ENCODE measurements at regions not wholly inside any gene's neighbourhood (a gene's known extent, or its start where the extent isn't known, plus 50 kb on each side); places are given as distances from the start of the nearest gene placed in this dataset.

DNA sequence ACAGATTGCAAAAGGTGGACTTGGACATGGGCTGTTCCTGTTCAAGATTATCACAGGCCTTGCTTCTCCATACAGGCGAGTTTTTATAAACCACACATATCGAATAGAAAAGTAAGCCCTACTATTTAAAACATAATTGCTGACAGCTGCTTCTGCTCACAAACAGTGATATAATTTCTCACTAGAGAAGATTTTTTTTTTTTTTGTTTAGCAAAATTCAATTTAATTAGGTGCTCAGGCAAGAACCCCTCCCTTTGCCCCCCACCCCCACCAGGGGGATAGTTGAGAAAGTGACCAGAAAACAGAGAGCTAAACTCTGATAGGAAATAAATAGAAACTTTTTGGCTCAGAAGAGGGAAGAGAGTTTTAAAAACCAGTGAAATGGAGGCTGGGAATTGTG, 132.8 kb upstream of the CRY1 start:
- no peak for DNase-seq

DNA sequence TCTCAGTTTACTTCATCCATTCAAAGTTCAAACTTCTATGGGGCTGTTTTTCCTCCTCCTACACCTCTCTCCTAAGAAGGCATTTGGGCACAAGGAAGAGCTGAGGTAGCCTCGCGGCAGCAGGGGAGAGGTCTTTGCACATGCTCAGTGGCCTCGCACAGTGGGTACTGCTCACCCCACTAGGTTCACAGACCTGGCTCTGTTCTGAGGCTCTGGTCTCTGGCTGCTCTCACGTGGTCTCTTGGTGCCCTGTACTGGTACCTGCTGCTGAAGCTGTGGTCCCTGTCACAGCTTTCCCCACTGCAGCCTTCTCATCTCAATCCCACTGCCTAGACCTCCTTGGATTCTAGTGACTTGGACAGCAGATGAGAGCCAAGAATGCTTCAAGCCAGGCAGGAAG, 134.7 kb upstream of the CRY1 start:
- no peak for DNase-seq

DNA sequence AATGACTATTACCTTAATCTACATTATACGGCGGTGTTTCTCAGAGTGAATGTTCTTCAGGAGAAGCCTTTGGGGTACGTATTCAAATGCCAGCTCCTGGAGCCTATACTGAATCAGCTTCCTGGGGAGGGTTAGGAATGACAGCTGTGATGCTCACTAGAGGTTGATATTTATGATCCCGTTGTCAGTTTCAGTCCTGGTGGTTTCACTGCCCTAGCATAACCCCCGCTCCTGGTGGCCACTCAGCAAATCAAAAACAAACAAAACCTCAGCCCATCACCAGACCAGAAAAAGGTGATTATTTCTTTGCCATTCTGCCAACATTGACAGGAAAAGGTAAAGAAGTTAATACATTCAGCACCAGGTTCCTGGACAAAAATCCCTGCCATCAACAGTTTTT, 136.5 kb upstream of the CRY1 start:
- DNase-seq, result no peak

DNA sequence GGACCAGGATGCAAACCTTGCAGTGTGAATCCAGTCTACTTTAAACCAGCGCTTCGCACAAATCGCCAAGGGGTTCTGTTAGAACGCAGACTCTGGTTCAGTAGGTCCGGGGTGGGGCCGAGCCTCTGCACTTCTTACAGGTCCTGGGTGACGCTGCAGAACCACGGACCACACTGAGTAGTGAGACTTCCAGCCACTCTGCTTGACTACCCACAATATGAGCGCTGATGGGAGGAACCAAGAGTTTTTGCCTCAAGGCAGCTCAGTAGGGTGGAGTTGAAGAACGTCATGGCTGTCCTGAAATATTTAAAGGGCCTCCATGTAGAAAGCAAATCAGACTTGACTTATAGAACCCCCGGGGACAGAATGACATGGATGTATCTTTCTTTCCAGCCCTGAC, 138.0 kb upstream of the CRY1 start:
- no peak for DNase-seq

DNA sequence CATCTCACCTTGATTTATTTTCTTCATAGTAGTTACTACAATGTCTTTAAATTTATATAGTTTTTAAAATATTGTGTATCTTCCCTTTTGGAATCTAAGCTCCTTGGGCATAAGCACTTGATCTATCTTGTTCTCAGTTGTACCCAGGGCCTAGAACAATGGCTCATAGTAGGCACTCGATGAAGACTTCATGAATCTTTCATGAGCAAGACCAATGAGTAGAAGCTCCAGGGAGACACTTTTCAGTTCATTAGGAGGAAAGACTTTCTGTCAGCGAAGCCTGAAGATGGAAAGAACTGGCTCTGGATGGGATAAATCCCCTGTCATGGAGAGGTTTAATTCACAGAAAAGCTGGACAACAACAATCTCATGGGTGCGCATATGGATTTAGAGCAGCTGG, 140.2 kb upstream of the CRY1 start:
- DNase-seq, result no peak

DNA sequence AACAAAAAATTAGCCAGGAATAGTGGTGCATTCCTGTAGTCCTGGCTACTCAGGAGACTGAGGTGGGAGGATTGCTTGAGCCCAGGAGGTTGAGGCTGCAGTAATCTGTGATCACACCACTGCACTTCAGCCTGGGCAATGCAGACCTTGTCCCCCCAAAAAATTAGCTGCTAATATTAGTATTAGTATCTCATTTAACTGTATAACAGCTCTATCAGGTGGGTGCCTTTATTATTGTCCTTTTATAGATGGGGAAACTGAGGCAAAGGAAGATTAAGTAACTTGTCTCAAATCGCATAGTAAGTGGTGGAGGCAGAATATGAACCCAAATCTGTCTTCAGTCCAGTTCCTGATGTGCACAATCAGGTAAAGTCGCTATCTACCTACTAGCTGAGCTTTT, 142.3 kb upstream of the CRY1 start:
- DNase-seq, result no peak

DNA sequence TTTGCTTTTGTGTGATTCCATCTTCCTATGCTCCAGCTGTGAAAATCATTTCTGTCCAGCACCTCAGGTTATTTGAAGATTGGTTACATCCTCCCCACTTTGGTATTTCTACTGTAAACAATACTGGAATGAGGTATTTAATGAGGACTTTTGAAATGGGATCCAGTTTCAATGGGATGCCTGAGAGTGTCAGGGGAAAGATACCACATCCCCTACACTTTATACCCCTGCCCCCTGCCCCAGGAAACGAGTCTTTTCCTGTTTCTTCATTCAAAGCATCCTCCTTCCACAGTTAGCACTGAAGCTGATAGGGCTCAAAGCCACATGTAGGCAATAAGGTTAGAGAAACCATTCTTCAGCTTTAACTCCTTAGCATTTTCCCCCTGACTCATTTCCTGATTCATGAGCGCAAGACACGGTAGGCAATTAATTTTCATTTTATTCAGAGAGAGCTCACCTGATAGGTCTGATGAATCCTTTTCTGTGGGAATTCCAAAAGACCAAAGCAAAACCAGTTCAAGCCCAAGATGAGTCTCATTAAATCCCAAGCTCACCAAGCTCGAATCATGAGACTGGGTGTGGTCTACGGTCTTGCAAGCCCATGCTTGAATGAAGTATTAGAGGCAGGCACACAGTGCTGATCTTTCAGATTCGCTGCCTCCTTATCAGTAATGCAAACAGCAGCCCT, 143.6 kb upstream of the CRY1 start:
- no peak for DNase-seq

DNA sequence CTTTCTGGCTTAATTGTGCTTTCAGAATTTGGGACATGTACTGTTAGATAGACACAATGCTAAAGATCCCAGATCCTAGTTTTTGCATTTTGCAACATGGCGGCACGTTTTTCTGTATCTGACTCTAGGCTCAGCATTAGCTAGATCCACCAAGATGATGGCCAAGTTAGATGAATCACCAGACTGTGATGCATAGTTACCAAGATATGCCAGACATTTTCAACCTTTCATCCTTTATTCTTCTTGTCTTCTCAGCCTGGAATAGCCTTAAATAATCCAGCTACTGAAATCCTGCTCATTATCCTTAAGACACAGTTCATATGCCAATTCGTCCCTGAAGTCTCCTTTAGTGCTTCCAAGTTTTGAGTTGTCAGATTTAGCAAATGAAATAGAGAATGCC, 144.9 kb upstream of the CRY1 start:
- DNase-seq, result no peak

DNA sequence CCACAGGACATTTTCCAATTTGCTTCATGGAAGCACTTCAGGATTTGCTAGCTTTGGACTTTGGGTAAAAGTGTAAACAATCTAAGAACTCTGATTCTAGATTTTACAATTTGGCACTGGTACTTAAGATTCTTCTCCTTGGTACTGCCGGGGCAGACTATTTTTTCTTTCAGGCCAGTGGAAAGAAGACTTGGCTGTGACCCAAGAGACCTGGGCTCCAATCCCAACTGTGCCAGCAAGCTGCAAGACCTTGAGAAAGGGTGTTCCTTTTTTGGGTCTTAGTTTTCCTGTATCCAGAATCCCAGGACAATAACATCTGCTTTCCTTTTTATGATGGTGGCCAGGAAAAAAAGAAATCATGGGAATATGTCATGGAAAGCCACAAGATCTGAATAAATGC, 148.1 kb upstream of the CRY1 start:
- DNase-seq, result no peak

DNA sequence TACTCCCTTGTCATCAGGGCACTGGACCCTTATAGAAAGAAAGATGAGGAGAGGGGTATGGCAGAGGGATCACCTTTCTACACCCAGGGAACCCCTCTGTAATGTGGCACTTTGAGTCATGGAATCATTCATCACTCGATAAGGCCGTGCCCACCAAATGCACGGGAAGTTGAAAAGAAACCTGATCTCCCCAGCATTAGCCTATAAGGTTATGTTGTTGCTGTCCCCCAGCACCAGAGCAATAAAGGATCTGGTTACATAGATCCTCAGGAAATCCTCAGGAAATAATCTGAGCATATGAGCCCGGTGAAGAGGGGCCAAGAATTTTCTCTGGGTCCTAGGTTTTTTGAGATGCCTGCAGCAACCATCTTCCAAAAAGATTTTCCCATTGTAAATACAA, 148.8 kb upstream of the CRY1 start:
- DNase-seq, result no peak

DNA sequence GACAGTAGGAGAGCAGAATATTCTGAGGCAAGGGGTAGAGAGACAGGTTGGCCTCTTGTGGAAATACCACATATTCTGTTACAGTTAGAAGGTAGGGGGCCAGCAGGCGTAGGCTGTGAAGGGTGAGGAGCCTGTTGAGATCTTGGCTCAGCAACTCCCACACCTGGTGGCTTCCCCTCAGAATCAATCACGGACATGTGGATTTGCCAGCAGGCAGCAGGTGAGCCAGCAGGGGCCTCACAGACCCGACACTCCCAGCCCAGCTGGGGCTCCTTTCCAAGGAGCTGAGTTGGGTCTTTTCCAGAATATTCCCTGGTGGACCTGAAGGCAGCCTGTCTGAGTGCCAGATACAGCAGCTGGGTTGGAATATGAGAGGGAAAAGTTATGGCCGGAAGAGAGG, 150.0 kb upstream of the CRY1 start:
- no peak for DNase-seq

DNA sequence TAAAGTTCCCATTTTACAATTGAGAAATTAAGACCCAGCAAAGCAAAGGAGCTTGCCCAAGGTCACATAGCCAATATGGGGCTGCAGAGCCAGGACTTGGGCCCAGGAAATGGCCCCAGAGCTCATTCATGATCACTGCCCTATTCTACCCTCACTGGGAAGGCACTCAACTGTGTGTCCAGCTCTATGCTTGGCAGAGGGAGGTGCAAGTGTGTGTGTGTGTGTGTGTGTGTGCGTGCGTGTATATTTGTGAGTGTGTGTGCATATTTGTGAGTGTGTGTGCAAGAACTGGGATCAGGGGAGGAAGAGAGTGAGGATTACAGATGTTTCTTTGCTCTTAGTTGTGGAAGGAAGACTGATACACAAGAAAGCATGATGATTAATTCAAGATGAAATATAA, 151.2 kb upstream of the CRY1 start:
- no peak for DNase-seq

DNA sequence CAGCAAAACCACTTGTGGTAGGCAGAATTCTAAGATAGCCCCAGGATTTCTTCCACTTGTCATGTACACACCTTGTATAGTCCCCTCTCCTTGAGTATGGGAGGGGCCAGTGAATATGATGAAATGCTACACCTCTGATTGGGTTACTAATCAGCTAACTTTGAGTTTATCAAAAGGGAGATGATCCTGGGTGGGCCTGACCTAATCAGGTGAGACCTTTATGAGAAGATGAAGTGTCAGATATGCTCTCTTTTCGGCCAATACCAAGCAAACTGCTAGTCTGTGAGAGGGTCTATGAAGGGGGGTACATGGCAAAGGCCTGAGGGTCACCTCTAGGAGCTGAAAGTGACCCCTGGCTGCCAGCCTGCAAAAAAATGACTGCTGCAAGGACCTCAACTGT, 154.3 kb upstream of the CRY1 start:
- DNase-seq, result no peak

DNA sequence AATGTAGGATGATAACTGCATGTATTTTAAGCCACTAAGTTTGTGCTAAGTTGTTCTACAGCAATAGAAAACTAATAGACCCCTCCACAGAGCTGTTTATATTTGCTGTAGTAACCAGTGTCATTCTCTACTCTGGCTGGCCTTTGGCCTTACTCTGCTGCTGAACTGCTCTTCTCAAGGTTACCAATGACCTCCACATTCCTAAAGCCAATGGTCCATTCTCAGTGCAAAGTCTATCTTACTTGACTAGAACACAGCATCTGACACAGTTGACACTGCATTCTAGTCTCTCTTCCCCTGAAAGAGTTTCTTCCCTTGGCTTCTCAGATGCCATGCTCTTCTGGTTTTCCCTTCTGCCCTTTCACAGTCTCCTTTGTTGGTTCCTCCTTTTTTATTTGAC, 154.8 kb upstream of the CRY1 start:
- no peak for DNase-seq

DNA sequence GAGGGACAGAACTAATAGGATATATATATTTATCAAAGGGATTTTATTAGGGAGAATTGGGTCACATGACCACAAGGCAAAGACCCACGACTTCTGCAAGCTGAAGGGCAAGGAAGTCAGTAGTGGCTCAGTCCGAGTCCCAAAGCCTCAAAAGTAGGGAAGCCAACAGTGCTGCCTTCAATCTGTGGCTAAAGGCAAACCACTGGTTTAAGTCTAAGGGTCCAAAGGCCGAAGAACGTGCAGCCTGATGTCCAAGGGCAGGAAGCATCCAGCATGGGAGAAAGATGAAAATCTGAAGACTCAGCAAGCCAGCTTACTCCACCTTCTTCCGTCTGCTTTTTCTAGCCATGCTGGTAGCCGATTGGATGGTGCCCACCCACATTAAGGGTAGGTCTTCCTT, 157.9 kb upstream of the CRY1 start:
- no peak for DNase-seq

DNA sequence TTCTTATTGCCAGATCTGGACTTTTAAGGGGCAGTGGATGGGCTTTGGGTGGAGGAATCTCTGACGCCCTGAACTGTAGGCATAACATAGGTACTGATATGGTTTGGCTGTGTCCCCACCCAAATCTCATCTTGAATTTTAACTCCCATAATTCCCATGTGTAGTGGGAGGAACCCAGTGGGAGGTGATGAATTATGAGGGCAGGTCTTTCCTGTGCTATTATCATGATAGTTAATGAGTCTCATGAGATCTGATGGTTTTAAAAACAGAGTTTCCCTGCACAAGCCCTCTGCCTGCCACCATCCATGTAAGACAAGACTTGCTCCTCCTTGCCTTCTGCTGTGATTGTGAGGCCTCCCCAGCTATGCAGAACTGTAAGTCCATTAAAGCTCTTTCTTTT, 160.0 kb upstream of the CRY1 start:
- DNase-seq, result no peak

DNA sequence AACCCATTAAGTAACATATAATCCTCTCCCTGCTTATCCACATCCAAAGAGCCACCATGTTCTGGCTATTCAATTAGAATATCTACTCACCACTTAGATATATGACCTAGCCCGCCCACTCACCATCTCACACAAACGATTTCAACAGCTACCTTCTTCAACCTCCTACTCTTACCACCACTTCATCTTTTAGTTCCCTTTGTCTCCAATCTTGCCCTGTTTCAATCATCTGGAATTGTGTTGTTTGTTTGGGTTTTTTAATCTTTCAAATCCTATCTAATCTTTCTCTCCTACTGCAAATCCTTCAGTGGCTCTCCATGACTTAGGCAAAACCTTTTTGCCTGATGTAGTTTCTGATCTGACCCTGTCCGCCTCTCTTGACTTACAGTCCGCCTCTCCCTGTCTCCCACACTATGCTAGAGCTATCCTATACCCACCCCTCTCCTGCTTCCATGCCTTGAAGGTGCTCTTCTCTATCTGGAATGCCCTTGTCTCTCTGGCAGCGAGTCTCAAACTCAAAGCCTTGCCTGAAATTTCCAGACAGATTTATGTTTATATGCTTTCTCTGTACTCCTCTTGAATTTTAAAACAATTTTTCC, 161.0 kb upstream of the CRY1 start:
- DNase-seq, result no peak

DNA sequence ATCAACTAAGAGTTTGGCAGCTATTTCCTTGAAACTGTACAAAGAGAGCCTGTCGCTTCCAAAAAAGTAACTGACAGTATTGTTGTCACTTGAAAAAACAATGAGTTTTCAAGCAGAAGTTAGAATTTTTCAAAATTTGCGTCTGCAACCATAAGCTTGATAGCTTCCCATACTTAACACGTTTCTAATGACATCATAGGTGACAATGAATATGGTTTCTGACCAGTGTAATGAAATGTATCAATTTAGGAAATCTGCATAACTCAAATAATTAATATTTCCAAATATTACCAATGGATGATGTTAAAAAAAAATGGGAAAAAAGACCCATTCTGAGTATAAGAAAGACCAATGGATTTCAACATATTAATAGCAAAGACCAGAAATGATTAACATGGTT, 165.4 kb upstream of the CRY1 start:
- DNase-seq, result no peak

DNA sequence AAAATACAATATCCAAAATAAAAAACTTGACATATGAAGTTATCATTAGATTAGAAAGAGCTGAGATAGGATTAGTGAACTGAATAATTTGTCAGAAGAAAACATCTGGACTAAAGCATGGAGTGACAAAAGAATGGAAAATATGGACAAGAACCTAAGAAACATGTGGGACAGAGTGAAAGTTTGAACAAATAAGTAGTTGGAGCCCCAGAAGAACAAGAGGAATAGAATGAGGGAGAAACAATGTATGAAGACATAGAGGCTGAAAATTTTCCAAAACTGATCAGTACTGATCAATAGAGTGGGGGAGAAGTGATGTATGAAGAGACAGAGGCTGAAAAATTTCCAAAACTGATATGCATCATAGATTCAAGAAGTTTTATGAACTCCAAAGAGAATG, 170.6 kb upstream of the CRY1 start:
- DNase-seq, result no peak

DNA sequence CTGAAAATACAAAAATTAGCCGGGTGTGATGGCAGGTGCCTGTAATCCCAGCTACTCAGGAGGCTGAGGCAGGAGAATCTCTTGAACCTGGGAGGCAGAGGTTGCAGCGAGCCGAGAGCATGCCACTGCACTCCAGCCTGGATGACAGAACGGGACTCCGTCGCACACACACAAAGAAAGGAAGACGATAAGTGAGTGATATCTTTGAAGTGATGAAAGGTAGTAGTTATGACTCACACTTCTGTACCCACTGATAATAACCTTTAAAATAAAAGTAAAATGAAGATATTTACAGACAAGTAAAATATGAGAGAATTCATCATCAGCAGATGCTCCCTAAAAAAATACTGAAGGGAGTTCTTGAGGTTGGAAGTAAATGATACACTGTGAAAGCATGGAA, 171.3 kb upstream of the CRY1 start:
- no peak for DNase-seq

DNA sequence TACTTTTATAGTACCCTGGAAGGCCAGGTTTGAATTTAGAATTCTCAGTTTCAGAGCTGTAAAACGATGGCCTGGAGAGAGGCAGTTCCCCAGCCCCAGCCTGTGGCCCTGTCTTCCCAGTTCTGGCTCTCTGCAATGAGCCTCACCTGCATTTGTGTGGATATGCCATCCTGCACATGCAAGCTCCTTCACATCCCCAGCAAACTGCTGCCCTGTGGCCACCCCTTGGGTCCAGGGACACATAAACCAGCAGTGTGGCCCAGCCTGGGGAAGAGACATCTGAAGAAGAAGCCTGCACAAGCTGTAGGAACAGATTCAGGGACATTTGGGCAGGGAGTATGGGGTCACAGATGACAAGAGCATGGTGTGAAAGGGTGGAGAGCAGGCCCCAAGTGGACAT, 174.3 kb upstream of the CRY1 start:
- no peak for DNase-seq

DNA sequence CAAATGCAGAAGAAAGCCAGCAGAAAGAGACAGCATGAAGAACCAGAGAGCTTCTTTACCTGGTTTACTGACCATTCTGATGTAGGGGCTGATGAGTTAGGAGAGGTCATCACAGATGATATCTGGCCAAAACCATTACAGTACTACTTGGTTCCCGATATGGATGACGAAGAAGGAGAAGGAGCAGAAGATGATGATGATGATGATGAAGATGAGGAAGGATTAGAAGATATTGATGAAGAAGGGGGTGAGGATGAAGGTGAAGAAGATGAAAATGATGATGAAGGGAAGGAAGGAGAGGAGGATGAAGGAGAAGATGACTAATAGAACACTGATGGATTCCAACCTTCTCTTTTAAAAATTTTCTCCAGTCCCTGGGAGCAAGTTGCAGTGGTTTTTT, 178.2 kb upstream of the CRY1 start:
- DNase-seq, result no peak

DNA sequence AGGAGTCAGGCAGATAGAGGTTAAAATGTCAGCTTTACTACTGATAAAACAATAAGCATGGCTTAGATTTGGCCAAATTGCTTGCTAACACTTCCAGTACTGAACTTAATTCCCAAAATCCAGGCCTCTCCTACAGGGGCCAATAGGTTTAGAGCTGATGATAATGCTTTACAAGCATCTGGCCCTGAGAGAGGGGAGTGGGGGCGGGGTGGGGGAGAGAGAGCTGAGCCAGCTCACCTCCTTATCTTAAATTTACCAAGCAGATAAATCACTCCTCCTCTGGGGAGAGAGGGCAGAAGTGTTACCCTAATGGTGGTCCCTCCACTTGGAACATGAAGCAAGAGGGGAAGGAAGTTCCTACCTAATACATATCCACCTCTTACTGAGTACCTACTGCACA, 182.2 kb upstream of the CRY1 start:
- no peak for DNase-seq

DNA sequence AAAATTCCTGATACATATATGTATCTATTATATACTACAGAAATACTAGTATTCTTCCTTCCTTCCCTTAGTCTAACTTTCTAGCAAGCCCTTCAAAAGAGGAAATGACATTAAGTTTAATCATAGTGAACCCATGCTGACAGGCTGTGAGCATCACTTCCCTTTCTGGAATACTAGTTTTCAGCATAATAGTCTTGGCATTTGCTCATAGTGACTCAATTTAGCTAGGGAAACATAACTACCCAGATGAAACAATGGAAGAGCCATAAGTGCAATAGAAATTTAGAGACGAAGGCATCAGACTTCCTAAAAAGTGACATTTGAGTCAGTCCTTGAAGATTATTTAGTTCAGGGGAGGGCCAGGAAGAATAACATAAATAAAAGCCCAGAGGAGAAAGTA, 184.5 kb upstream of the CRY1 start:
- peak; percentile 92 for DNase-seq

DNA sequence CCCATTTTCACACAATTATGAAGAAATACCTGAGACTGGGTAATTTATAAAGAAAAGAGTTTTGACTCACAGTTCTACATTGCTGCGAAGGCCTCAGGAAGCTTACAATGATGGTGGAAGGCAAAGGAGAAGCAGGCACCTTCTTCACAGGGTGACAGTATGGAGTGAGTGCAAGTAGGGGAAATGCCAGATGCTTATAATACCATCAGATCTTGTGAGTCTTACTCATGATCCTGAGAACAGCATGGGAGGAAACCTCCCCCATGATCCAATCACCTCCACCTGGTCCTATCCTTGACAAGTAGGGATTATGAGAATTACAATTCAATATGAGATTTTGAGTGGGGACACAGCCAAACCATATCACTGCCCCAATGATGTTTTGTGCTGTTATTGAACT, 189.3 kb upstream of the CRY1 start:
- DNase-seq, result no peak

DNA sequence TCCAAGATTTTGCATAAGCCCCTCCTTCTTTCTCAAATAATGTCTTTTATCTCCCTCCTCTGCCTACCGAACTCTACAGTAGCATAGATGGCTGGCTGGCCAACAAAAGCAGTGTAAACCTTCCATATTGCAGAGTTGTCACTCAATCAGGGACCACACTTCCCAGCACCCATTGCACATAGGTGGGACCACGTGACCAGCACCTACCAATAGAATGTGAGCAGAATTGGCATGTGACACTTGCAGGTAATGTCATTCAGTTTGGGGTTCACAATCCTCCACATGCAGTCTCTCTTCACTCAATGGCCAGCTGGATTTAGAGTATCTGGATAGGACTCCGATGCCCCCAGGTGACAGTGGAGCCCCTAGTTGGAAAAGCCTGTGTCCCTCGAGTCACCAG, 190.3 kb upstream of the CRY1 start:
- no peak for DNase-seq

All from inflammatory macrophage treated with lipopolysaccharide for 4 hours (primary cell).